MM.1S (cell line): ENCODE measurements at regions not wholly inside any gene's neighbourhood (a gene's known extent, or its start where the extent isn't known, plus 50 kb on each side); places are given as distances from the start of the nearest gene placed in this dataset.

Source experiments
- EZH2 ChIP-seq: fragments of 300-600 bp; sonication (generic); optimal IDR thresholded peaks from 2 replicates; pipeline ENCODE3; 2017; ENCODE audit warnings: low read depth, mild to moderate bottlenecking, antibody characterized with exemption, low read length, mixed read lengths
- EZH2phosphoT487 ChIP-seq: fragments of 300-600 bp; sonication (generic); IDR thresholded peaks from 2 replicates; pipeline ENCODE4 v1.6.1; 2018; ENCODE audit warnings: antibody characterized with exemption, low read length
- TF ChIP-seq, protein P1 (sequence below): fragments of 300-600 bp; sonication (generic); IDR thresholded peaks from 2 replicates; pipeline ENCODE4 v1.5.1; 2016; ENCODE audit warnings: antibody characterized with exemption, low read length, mixed read lengths

DNA sequence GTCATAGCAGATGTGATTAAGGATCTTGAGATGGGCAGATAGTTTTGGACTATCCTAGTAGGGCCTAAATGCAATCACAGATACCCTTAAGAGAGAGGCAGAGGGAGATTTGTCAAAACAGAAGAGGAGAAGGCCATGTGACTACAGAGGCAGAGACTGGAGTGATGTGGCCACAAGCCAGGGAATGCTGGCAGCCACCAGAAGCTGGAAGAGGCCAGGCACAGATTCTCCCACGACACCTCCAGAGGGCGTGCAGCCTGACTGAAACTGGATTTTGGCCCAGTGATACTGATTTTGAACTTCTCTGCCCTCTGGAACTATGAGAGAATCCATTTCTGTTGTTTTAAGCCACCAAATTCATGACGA, 52.1 kb upstream of the EPS8L3 start:
- TF ChIP-seq, protein P1, sequence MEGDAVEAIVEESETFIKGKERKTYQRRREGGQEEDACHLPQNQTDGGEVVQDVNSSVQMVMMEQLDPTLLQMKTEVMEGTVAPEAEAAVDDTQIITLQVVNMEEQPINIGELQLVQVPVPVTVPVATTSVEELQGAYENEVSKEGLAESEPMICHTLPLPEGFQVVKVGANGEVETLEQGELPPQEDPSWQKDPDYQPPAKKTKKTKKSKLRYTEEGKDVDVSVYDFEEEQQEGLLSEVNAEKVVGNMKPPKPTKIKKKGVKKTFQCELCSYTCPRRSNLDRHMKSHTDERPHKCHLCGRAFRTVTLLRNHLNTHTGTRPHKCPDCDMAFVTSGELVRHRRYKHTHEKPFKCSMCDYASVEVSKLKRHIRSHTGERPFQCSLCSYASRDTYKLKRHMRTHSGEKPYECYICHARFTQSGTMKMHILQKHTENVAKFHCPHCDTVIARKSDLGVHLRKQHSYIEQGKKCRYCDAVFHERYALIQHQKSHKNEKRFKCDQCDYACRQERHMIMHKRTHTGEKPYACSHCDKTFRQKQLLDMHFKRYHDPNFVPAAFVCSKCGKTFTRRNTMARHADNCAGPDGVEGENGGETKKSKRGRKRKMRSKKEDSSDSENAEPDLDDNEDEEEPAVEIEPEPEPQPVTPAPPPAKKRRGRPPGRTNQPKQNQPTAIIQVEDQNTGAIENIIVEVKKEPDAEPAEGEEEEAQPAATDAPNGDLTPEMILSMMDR, result no peak; the same call in 1 of the 2 replicates
- TF ChIP-seq EZH2phosphoT487 (no peak), EZH2 (no peak)
